ENCODE measurements at regions not wholly inside any gene's neighbourhood (a gene's known extent, or its start where the extent isn't known, plus 50 kb on each side); places are given as distances from the start of the nearest gene placed in this dataset.

- Histone ChIP-seq H3K9me3 (no peaks in the 10 kb centered on the region; the same call in 2 of the 3 replicates), H3K4me1 (no peaks in the 10 kb centered on the region), H3K4me2 (no peak overlapping the region), H3K4me3 (no peak overlapping the region), H3K27ac (no peak overlapping the region)
- ChIA-PET CTCF (no interaction called here), POLR2A (no interaction called here)
- no peak for TF ChIP-seq USF2 (IDR thresholded peaks at IDR 0.05)
- no peak for TF ChIP-seq MYC (IDR thresholded peaks at IDR 0.05; ENCODE audit: borderline replicate concordance, low read length)
- TF ChIP-seq HEYL (CRISPR knock-in tag; IDR thresholded peaks at IDR 0.05): no peak
- TF ChIP-seq PHF8 (IDR thresholded peaks at IDR 0.05; ENCODE audit: borderline replicate concordance, low read depth): no peak
- TF ChIP-seq HOXA7 (CRISPR knock-in tag; IDR thresholded peaks at IDR 0.05): no peak
- no peak for TF ChIP-seq POLR2A (IDR thresholded peaks at IDR 0.05; ENCODE audit: low read length)
- TF ChIP-seq ZFP36 (IDR thresholded peaks at IDR 0.05; ENCODE audit: borderline replicate concordance, partially characterized antibody): no peak
- no peak for TF ChIP-seq NFE2L2 (conservative IDR thresholded peaks at IDR 0.05; ENCODE audit: low read length)
- TF ChIP-seq KDM5A (IDR thresholded peaks at IDR 0.05): no peak
- TF ChIP-seq CTCF (IDR thresholded peaks at IDR 0.05): no peak
- TF ChIP-seq MAFK (IDR thresholded peaks at IDR 0.05; ENCODE audit: partially characterized antibody): no peak
- TF ChIP-seq BCL3 (IDR thresholded peaks at IDR 0.05): no peak
- TF ChIP-seq FOSL2 (IDR thresholded peaks at IDR 0.05): no peak
- TF ChIP-seq FOSL2 (CRISPR knock-in tag; IDR thresholded peaks at IDR 0.05): no peak
- no peak for TF ChIP-seq ZSCAN20 (CRISPR knock-in tag; IDR thresholded peaks at IDR 0.05)
- TF ChIP-seq POLR2AphosphoS2 (conservative IDR thresholded peaks at IDR 0.05; ENCODE audit: low read length): no peak
- WGBS (ENCODE audit: missing lambda C conversion rate): 66% methylated on average over 5 of the region's 5 CpGs
- ATAC-seq (no peak), DNase-seq (ENCODE audit: low read depth in 1 of 2, low spot score in 1 of 2) (no peak), FAIRE-seq (no peak)
Observed at GRCh38 chr9:109830545-109830944, 50.5 kb downstream of the PALM2AKAP2 start.

GRCh38 chr9:109831998-109832658, 52.1 kb downstream of the PALM2AKAP2 start:
- Histone ChIP-seq H3K4me1 (no peaks in the 10 kb centered on the region), H3K27ac (no peak overlapping the region), H3K4me3 (no peak overlapping the region), H3K4me2 (no peak overlapping the region), H3K9me3 (no peaks in the 10 kb centered on the region; the same call in 2 of the 3 replicates)
- TF ChIP-seq JUNB (IDR thresholded peaks at IDR 0.05): no peak
- no peak for TF ChIP-seq RNF2 (IDR thresholded peaks at IDR 0.05; ENCODE audit: borderline replicate concordance, low read depth)
- no peak for TF ChIP-seq CBX2 (IDR thresholded peaks at IDR 0.05; ENCODE audit: borderline replicate concordance, low read depth)
- TF ChIP-seq BHLHE40 (IDR thresholded peaks at IDR 0.05; ENCODE audit: low read depth, low read length): no peak
- TF ChIP-seq GATA3 (IDR thresholded peaks at IDR 0.05; ENCODE audit: borderline replicate concordance): no peak
- no peak for TF ChIP-seq KDM1A (IDR thresholded peaks at IDR 0.05; ENCODE audit: low read depth)
- no peak for TF ChIP-seq CTCF (IDR thresholded peaks at IDR 0.05)
- TF ChIP-seq MAX (IDR thresholded peaks at IDR 0.05): no peak
- no peak for TF ChIP-seq HMGXB4 (CRISPR knock-in tag; IDR thresholded peaks at IDR 0.05; ENCODE audit: borderline replicate concordance)
- TF ChIP-seq E2F6 (IDR thresholded peaks at IDR 0.05; ENCODE audit: borderline replicate concordance, low read depth): no peak
- WGBS (ENCODE audit: missing lambda C conversion rate): 44% methylated on average over 6 of the region's 6 CpGs
- ATAC-seq (no peak), FAIRE-seq (no peak), DNase-seq (ENCODE audit: low read depth in 1 of 2, low spot score in 1 of 2) (no peak)
- ChIA-PET POLR2A (no interaction called here), CTCF (interaction anchor here (1.1 to 2.0 kb wide), 2 partner anchors 9 to 14 kb away, joined by 4 to 9 read pairs; no protein-coding TSS in a partner anchor)

Data from A549 (cell line).